HEK293 (cell line): ENCODE measurements at regions not wholly inside any gene's neighbourhood (a gene's known extent, or its start where the extent isn't known, plus 50 kb on each side); places are given as distances from the start of the nearest gene placed in this dataset.

ENCODE experiments used
- CTCF ChIA-PET: fragments of 350-600 bp; formaldehyde crosslinking; extraction: SDS; loops from one replicate; lab custom pipeline; 2021; ENCODE audit warnings: antibody characterized with exemption; lab: Yijun Ruan, JAX
- POLR2A ChIA-PET: fragments of 300-600 bp; formaldehyde crosslinking; extraction: SDS; loops from one replicate; lab custom pipeline; 2020; ENCODE audit warnings: antibody characterized with exemption, inconsistent platforms; lab: Yijun Ruan, JAX
- H3K27ac ChIP-seq: fragments of 200-500 bp; sonication (Bioruptor generic); 2 replicates; pipeline ENCODE4 v1.5.1; 2014; ENCODE audit warnings: low read depth, low read length, control low read depth, inconsistent platforms; ENCODE audit errors: extremely low read depth
- H3K36me3 ChIP-seq, 2 experiments: fragments of 200-500 bp in 1 of 2; sonication (Bioruptor generic) in 1 of 2; 1 replicate in 1 of 2; 2 replicates in 1 of 2; pipeline ENCODE4 v1.5.1; 2014 to 2017; ENCODE audit warnings: inconsistent platforms in 2 of 2, low read length in 2 of 2; ENCODE audit not compliant: control insufficient read depth in 2 of 2, insufficient read depth in 1 of 2
- H3K4me1 ChIP-seq: fragments of 200-500 bp; sonication (Bioruptor generic); 2 replicates; pipeline ENCODE4 v1.5.1; 2014; ENCODE audit warnings: mild to moderate bottlenecking, low read length, inconsistent platforms; ENCODE audit not compliant: control insufficient read depth, insufficient read depth
- H3K4me3 ChIP-seq: 2 replicates; pipeline ENCODE4 v1.5.1; 2011; ENCODE audit warnings: low read depth, mild to moderate bottlenecking, control low read depth, low read length, moderate library complexity
- H3K9me3 ChIP-seq: fragments of 200-500 bp; sonication (Bioruptor generic); 2 replicates; pipeline ENCODE4 v1.5.1; 2014; ENCODE audit warnings: low read depth, low read length, inconsistent platforms; ENCODE audit not compliant: control insufficient read depth, insufficient read depth
- BCL11A ChIP-seq: fragments of 450-650 bp; formaldehyde crosslinking; IDR thresholded peaks from 2 replicates; pipeline ENCODE4 v1.5.1; 2016; ENCODE audit warnings: low read depth, missing biosample characterization, missing genetic modification characterization
- GLI2 ChIP-seq: fragments of 450-650 bp; formaldehyde crosslinking; IDR thresholded peaks from 2 replicates; pipeline ENCODE4; 2017; ENCODE audit warnings: missing biosample characterization, missing genetic modification characterization, low read depth, borderline replicate concordance
- ZBTB26 ChIP-seq: fragments of 450-650 bp; formaldehyde crosslinking; optimal IDR thresholded peaks from 2 replicates; pipeline ENCODE3; 2016; ENCODE audit warnings: missing biosample characterization, mild to moderate bottlenecking, missing genetic modification characterization
- ZBTB8A ChIP-seq: fragments of 450-650 bp; formaldehyde crosslinking; IDR thresholded peaks from 2 replicates; pipeline ENCODE4 v1.5.1; 2016; ENCODE audit warnings: missing biosample characterization, missing genetic modification characterization
- ZNF18 ChIP-seq: fragments of 450-650 bp; formaldehyde crosslinking; IDR thresholded peaks from 2 replicates; pipeline ENCODE4 v1.5.1; 2016; ENCODE audit warnings: missing biosample characterization, missing genetic modification characterization
- ZNF248 ChIP-seq: fragments of 450-650 bp; formaldehyde crosslinking; IDR thresholded peaks from 2 replicates; pipeline ENCODE4 v1.5.1; 2017; ENCODE audit warnings: missing biosample characterization, missing genetic modification characterization
- ZNF324 ChIP-seq: fragments of 450-650 bp; formaldehyde crosslinking; IDR thresholded peaks from 2 replicates; pipeline ENCODE4 v1.5.1; 2016; ENCODE audit warnings: missing biosample characterization, missing genetic modification characterization
- ZNF350 ChIP-seq: fragments of 450-650 bp; formaldehyde crosslinking; IDR thresholded peaks from 2 replicates; pipeline ENCODE4 v1.5.0; 2017; ENCODE audit warnings: missing biosample characterization, mild to moderate bottlenecking, missing genetic modification characterization
- ZNF416 ChIP-seq: fragments of 450-650 bp; formaldehyde crosslinking; IDR thresholded peaks from 2 replicates; pipeline ENCODE4 v1.5.1; 2016; ENCODE audit warnings: missing biosample characterization, missing genetic modification characterization
- ZNF558 ChIP-seq: fragments of 450-650 bp; formaldehyde crosslinking; IDR thresholded peaks from 2 replicates; pipeline ENCODE4 v1.5.1; 2016; ENCODE audit warnings: missing biosample characterization, missing genetic modification characterization
- ZNF560 ChIP-seq: fragments of 450-650 bp; formaldehyde crosslinking; IDR thresholded peaks from 2 replicates; pipeline ENCODE4 v1.5.1; 2017; ENCODE audit warnings: missing biosample characterization, missing genetic modification characterization, borderline replicate concordance
- ZNF654 ChIP-seq: fragments of 450-650 bp; formaldehyde crosslinking; IDR thresholded peaks from 2 replicates; pipeline ENCODE4 v1.5.1; 2016; ENCODE audit warnings: low read depth, missing biosample characterization, missing genetic modification characterization
- TF ChIP-seq, protein P1 (sequence below): fragments of 450-650 bp; formaldehyde crosslinking; conservative IDR thresholded peaks from 2 replicates; pipeline ENCODE4 v1.5.1; 2016; ENCODE audit warnings: low read depth, missing biosample characterization, missing genetic modification characterization
- TF ChIP-seq, protein P2 (sequence below): fragments of 450-650 bp; formaldehyde crosslinking; IDR thresholded peaks from 2 replicates; pipeline ENCODE4 v1.5.1; 2016; ENCODE audit warnings: missing biosample characterization, missing genetic modification characterization
- TF ChIP-seq, protein P3 (sequence below): fragments of 450-650 bp; formaldehyde crosslinking; IDR thresholded peaks from 2 replicates; pipeline ENCODE4 v1.5.1; 2016; ENCODE audit warnings: missing biosample characterization, missing genetic modification characterization, borderline replicate concordance

GRCh38 chr5:50320131-50320749 is 120.8 kb downstream of the EMB start:
- Histone ChIP-seq H3K36me3 (no peaks in the 10 kb centered on the region), H3K27ac (no peak overlapping the region), H3K9me3 (no peaks in the 10 kb centered on the region), H3K4me3 (no peak overlapping the region), H3K4me1 (no peaks in the 10 kb centered on the region)
- ChIA-PET POLR2A (no interaction called here), CTCF (interaction anchor here (1.2 kb wide), 1 partner anchor 61 kb away, joined by 3 read pairs; no protein-coding TSS in a partner anchor)
- TF ChIP-seq ZNF416 (tag by site-specific recombination) (no peak), ZBTB8A (no peak), ZNF558 (tag by site-specific recombination) (no peak), ZNF248 (no peak), ZNF654 (tag by site-specific recombination) (peak; percentile 47)

DNA sequence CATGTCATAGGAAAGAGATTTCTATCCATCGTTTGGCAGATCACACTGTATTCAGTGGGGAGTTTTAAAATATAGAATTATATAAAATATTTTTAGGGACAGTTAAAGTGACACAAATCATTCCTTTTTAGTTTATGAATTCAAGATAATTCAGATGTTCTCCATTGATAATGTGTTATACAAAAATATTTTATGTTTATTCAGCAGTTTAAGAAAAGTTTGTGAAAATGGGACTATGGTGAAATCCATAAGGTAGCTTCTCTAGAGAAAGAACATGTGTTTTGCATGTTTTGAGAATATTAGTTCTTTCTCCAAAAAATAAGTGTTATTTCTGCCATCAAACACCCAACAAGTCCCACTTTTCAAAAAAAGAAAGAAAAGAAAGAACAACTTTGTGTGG is 122.9 kb downstream of the EMB start:
- Histone ChIP-seq H3K4me1 (no peaks in the 10 kb centered on the region), H3K9me3 (no peaks in the 10 kb centered on the region)

More for the DNA sequence above, 122.9 kb downstream of the EMB start:
- CTCF ChIA-PET = no interaction called here
- POLR2A ChIA-PET = no interaction called here
- no peaks in the 10 kb centered on the region for H3K36me3 ChIP-seq
- TF ChIP-seq ZBTB26 (tag by site-specific recombination) = no peak
- no peak for TF ChIP-seq ZNF350
- TF ChIP-seq, protein P1, sequence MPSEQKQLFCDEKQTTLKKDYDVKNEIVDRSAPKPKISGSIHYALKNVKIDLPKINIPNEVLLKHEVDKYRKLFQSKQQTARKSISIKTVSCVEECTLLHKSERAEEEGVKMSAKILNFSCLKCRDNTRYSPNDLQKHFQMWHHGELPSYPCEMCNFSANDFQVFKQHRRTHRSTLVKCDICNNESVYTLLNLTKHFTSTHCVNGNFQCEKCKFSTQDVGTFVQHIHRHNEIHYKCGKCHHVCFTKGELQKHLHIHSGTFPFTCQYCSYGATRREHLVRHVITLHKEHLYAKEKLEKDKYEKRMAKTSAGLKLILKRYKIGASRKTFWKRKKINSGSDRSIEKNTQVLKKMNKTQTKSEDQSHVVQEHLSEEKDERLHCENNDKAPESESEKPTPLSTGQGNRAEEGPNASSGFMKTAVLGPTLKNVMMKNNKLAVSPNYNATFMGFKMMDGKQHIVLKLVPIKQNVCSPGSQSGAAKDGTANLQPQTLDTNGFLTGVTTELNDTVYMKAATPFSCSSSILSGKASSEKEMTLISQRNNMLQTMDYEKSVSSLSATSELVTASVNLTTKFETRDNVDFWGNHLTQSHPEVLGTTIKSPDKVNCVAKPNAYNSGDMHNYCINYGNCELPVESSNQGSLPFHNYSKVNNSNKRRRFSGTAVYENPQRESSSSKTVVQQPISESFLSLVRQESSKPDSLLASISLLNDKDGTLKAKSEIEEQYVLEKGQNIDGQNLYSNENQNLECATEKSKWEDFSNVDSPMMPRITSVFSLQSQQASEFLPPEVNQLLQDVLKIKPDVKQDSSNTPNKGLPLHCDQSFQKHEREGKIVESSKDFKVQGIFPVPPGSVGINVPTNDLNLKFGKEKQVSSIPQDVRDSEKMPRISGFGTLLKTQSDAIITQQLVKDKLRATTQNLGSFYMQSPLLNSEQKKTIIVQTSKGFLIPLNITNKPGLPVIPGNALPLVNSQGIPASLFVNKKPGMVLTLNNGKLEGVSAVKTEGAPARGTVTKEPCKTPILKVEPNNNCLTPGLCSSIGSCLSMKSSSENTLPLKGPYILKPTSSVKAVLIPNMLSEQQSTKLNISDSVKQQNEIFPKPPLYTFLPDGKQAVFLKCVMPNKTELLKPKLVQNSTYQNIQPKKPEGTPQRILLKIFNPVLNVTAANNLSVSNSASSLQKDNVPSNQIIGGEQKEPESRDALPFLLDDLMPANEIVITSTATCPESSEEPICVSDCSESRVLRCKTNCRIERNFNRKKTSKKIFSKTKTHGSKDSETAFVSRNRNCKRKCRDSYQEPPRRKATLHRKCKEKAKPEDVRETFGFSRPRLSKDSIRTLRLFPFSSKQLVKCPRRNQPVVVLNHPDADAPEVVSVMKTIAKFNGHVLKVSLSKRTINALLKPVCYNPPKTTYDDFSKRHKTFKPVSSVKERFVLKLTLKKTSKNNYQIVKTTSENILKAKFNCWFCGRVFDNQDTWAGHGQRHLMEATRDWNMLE (tag by site-specific recombination) = no peak
- TF ChIP-seq, protein P2, sequence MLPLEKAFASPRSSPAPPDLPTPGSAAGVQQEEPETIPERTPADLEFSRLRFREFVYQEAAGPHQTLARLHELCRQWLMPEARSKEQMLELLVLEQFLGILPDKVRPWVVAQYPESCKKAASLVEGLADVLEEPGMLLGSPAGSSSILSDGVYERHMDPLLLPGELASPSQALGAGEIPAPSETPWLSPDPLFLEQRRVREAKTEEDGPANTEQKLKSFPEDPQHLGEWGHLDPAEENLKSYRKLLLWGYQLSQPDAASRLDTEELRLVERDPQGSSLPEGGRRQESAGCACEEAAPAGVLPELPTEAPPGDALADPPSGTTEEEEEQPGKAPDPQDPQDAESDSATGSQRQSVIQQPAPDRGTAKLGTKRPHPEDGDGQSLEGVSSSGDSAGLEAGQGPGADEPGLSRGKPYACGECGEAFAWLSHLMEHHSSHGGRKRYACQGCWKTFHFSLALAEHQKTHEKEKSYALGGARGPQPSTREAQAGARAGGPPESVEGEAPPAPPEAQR (tag by site-specific recombination) = no peak
- no peak for TF ChIP-seq GLI2 (tag by site-specific recombination)
- TF ChIP-seq, protein P3, sequence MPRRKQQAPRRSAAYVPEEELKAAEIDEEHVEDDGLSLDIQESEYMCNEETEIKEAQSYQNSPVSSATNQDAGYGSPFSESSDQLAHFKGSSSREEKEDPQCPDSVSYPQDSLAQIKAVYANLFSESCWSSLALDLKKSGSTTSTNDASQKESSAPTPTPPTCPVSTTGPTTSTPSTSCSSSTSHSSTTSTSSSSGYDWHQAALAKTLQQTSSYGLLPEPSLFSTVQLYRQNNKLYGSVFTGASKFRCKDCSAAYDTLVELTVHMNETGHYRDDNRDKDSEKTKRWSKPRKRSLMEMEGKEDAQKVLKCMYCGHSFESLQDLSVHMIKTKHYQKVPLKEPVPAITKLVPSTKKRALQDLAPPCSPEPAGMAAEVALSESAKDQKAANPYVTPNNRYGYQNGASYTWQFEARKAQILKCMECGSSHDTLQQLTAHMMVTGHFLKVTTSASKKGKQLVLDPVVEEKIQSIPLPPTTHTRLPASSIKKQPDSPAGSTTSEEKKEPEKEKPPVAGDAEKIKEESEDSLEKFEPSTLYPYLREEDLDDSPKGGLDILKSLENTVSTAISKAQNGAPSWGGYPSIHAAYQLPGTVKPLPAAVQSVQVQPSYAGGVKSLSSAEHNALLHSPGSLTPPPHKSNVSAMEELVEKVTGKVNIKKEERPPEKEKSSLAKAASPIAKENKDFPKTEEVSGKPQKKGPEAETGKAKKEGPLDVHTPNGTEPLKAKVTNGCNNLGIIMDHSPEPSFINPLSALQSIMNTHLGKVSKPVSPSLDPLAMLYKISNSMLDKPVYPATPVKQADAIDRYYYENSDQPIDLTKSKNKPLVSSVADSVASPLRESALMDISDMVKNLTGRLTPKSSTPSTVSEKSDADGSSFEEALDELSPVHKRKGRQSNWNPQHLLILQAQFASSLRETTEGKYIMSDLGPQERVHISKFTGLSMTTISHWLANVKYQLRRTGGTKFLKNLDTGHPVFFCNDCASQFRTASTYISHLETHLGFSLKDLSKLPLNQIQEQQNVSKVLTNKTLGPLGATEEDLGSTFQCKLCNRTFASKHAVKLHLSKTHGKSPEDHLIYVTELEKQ = no peak
- TF ChIP-seq ZNF560 = no peak
- no peak for TF ChIP-seq ZNF18 (tag by site-specific recombination)
- no peak for TF ChIP-seq ZNF324 (tag by site-specific recombination)
- TF ChIP-seq BCL11A (tag by site-specific recombination) = no peak
- TF ChIP-seq, all 188 proteins: peak for 0
- Histone ChIP-seq H3K4me3 (no peak overlapping the region), H3K27ac (no peak overlapping the region)
